Stimulated activated CD4-positive, alpha-beta T cell treated with anti-CD3 and anti-CD28 coated beads, TNF-alpha, amount 100 ng/mL, for 1 hour (primary cell): ENCODE measurements at regions not wholly inside any gene's neighbourhood (a gene's known extent, or its start where the extent isn't known, plus 50 kb on each side); places are given as distances from the start of the nearest gene placed in this dataset.
"Not testable (repeated sequence)": the region's sequence is repeated elsewhere in the genome, so short reads cannot be mapped to it uniquely, and the experiment has no call there.

Experiments used
- DNase-seq, 3 donors: peaks; one replicate each; pipeline ENCODE4 v3.0.0-alpha.2; 2020; ENCODE audit warnings: low read depth in 3 of 3, low spot score in 1 of 3

GRCh38 chr3:106116733-106117489 is 248.1 kb upstream of the CBLB start:
- DNase-seq, result no peak

DNA sequence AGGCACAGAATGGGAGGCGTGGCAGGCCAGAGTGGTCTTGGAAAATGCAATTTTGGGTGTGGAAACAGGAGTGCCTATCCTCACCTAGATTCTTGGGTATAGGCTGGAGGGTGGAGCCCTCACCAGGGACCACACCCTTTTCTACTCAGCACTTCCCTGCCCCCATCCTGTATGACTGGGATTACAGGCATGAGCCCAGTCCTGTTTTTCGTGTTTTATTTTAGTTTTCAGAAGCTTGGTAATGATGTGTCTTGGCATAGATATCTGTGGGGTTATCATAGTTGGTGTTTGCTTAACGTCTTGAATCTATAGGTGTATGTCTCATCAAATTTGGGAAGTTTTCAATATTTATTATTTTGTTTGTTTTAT is 248.7 kb upstream of the CBLB start:
- DNase-seq, result no peak

DNA sequence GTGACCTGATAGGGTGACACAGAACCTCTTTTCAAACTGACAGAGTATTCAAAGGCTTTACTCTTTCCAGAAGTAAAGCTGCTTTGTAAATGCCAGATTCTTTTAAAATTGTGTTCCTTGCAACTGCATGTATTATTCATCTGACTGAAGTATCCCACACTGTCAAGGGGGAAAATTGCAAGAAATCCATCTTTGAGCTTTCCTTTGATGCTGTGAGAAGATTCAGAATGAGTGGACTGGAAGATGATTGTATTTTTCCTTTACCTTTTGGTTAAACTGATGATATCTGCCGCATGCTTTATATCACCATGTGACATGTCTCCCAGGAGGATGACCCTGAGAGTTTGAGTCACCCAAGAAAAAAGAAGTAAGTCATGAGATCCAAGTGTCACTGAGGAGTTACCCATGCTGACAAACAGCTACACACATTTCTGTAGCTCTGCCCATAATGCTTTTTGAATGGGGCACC is 250.8 kb upstream of the CBLB start:
- DNase-seq, result no peak

GRCh38 chr3:106120356-106120755 is 251.5 kb upstream of the CBLB start:
- DNase-seq, result no peak

GRCh38 chr3:106121491-106122289 is 252.9 kb upstream of the CBLB start:
- no peak for DNase-seq

DNA sequence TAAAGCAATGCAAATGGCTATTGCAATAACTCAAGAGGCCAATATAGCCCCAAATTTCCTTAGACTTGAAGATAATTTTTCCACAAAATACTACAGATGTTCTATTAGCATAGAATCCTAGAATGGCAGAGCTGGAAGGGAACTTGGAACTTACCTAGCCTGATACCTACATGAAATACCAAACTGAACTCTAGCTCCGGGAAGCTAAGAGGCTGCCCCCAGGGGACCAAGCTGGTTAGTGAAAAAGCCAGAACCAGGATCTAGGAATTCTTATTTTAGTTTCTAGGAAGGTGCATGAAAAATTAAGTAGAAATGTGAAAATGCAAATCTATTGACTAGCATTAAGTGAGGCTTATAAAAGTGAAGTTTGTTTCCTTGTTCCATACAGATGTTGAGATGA is 256.0 kb upstream of the CBLB start:
- DNase-seq, result no peak

DNA sequence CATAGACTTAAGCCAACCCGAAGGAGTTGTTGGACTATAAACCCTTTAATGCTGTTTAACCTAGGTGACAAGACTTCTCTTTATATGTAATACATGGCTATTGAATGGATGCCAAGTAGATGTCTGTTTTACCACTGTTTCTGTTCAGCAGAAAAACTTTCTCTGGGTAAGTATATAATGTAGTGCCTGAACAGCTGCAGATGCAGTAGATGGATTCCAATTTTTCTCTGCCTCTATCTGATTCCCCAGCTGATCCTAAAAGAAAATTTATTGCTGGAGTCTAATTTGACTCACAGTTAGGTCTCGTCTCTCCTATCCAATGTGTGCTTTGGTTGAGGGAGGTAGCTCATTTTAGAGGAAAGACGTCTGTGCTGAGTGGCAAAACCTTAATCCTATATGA is 256.5 kb upstream of the CBLB start:
- DNase-seq, result no peak

DNA sequence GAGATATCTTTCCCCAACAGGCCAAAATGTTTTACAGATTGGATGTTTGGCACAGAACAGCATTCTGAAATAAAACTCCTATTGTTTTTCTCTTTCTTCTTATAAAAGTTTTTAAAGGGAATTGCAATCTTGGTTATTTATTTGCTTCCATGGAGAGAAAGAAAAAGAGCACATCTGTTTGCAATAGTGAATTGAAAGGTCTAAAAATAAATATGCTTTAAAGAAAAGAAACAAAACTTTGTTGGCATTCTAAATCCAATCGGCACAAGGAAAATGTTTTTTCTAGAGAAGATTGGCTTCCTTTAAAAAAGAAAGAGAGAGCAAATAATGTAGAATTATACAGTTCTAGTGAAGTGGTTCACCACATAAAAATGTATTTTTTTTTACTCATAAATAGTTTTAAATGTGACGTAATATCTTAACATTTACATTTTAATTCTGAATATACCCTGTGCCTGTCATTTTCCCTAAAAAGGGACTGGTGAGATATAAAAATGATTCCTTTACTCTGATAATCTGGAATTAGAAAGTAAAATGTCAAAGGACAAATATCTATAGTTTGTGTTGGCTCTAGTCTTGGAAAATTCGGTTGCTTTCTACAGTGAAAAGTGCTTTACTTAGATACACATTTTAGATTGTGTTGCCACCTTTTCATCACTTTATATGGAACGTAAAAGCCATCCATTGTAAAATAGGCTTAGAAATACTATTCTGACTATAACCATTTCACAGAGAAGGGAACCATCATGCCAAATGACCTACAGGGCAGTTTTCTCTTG is 257.4 kb upstream of the CBLB start:
- DNase-seq, result no peak

DNA sequence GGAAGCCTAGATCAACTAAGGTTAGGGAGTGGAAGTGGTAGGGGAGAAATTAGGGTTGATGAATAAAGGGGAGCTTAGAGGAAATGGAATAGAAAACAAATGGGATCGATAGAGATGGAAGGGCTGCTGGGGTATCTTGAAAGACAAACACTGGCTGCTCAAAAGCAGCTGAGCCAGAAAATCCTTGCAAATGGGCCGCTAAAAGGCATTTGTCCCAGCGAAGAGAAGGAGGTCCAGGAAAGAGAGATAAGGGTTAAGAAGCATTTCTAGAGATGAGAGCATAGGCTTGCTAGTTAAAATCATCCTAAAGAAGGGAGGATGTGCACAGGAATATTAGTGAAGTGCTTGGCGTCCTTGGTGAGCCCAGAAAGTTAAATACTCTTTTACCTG is 258.0 kb upstream of the CBLB start:
- DNase-seq, result no peak

GRCh38 chr3:106129939-106130338 is 261.1 kb upstream of the CBLB start:
- no peak for DNase-seq

DNA sequence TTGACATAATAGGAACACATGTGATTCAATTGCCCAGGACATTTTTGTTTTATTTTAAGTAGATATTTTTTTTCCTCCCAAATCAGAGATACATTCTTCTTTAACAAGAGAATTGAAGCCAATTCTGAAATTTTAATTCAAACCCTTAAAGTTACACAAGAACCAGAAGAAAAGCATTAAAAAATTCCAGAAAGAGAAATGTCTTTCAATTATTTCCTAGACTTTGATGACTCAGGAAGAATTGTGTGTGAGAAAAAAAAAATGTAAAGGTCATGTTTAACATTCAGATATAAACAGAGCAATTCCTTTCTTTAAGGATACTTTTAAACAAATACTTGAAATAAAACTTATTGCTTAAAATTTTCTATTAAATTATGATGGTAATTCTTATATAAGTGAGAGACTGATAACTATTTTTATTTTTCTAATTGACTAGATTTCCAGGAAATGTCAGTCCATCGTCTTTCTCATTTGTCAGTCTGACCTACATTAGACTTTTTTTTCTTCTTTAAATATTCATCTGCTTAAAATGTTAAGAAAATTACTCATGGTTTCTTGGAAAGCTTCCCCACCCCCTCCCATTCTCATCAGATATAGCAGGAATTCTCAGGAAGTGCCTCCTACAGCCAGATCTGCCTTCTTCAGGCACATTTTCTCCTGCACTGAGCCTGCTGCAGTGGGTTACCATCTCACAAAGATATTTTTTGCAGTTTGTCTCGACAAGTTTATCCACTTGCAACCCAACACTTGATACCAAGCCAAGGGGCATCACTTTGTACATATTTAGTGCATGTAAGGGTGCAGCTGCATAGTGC is 261.8 kb upstream of the CBLB start:
- no peak for DNase-seq

DNA sequence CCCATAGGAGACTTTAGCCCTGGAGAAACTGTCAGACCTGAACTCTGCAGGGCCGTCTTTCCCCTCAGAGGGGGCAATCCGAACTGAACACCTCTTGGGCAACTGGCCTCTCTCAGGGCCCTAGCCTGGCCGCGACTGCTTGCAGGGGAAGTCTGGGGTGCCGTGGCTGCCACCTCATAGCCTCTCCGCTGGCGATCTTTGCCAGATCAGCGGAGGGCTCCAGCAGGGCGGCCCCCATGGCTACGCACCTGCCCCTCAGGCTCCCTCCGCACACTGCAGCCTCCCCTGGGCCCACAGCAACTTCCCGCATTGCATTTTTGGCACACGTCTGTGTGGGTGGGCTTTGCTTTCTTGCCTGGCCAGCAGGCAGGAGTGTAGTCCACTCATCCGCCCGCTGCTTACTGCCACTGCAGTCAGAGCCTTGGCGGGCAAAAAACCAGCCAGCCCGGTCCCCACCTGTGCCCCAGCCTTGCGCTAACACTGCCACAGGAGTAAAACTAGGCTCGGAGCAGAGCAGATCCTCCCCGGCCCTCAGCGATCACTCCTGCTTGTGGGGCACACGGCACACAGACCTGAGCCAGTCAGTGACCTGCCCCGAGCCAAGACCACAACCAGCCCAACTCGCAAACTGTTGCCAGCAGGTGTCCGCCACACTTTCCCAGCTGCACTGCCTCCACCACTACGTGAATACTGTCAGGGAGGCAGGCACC is 266.8 kb upstream of the CBLB start:
- no peak for DNase-seq

DNA sequence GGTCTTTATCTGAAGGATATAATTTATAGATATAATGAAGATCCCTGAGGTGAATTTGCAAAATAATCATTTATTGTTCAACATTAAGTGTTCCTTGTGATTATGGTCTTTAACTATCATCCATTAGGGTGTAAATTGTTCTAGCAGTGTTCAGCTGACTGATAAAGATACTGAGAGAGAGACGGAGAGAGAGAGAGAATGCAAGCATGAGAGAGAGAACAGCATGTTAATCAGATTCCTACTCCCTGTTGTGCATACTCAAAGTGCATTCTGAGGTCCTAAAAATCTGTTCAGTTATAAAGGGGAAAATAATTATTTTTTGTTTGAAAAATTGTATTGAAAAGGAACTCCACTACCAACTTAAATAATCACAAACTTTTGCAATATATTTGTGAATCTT is 271.0 kb upstream of the CBLB start:
- DNase-seq, result no peak

DNA sequence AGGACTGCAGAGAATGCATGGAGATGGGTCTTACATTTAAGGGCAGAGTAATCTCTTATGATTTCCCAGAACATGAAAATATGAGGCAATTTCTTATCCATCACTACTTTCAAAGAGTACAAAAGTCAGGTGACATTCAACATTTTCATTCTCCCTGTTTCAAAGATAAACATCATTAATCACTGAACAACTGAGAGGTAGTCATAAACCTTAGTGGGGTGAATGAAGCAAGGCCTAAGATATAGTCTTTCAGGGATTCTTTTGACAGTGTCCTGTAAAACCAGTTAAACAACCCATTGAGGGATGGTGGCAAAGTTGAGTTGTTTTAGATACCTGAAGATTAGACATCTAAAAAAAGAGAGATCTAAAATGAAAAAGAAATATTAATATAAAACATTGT is 271.6 kb upstream of the CBLB start:
- no peak for DNase-seq

DNA sequence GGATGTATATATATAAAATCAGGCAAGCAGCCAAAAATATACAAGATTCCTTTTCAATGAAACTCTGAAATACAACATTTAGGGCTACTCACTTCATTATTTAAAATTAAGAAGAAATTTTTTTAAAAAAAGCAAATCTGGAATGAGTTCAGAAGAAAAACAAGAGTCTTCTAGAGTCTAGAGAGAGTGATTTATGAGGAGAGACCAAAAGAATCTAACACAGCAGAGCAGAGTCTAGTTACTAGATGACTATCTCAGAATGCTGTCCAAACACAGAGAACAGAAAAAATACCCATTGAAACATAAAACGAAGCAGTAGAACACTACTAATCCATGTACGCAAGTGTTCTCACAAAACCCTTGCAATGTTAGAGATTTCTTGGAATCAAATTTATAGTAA is 275.2 kb upstream of the CBLB start:
- no peak for DNase-seq

DNA sequence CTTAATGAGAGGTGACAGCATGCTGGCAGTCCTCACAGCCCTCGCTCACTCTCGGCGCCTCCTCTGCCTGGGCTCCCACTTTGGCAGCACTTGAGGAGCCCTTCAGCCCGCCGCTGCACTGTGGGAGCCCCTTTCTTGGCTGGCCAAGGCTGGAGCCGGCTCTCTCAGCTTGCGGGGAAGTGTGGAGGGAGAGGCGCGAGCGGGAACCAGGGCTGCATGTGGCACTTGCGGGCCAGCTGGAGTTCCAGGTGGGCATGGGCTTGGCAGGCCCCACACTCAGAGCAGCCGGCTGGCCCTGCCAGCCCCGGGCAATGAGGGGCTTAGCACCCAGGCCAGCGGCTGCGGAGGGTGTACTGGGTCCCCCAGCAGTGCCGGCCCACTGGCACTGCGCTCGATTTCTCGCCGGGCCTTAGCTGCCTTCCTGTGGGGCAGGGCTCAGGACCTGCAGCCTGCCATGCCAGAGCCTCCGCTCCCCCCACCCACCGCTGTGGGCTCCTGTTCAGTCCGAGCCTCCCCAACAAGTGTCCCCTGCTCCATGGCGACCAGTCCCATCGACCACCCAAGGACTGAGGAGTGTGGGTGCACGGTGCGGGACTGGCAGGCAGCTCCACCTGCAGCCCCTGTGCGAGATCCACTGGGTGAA is 279.7 kb upstream of the CBLB start:
- not testable (repeated sequence) for DNase-seq

- no peak for DNase-seq
Observed at GRCh38 chr3:106157411-106157810, 288.6 kb upstream of the CBLB start.

DNA sequence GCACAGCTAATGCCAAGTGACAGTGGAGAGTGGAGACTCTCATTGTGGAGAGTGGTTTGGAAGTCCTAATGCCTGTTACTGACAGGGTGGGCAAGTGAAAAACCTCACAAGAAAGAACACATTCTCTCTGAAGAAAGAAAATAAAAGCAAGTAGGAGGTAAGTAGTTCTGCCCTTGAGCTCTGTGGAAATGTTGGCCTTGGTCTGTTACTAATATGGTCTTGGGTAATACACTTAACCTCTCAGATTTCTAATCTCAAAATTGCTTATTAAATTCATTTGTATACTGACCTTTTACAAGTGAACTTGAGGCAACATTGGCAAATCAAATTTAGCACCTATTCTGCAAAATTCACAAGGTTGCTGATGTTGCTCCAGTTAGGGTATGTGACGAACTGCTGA is 291.6 kb upstream of the CBLB start:
- no peak for DNase-seq

DNA sequence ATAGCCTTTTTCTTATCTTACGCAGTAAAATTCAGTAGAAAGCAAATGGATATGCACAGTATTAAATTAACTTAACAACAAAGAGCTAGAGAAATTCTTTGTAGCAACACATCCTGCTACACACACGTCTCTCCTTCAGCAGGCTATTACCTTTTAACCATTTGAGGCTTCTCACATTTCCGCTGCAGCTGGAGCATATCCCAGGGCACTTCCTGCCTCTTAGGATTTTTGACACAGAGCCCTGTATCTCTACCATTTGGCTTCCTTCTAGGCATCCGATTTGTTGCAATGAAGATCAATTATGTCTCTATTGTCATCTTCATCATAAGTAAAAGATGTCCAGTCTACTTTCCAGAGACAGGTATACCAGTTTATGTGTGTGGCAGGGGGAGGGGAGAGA is 292.4 kb upstream of the CBLB start:
- DNase-seq, result no peak

GRCh38 chr3:106167728-106168127 is 298.9 kb upstream of the CBLB start:
- no peak for DNase-seq
